ENCODE measurements at regions not wholly inside any gene's neighbourhood (a gene's known extent, or its start where the extent isn't known, plus 50 kb on each side); places are given as distances from the start of the nearest gene placed in this dataset.

GRCh38 chr18:52254367-52254766 lies 85.6 kb upstream of the DCC start:
- no peak for TF ChIP-seq CTCF (IDR thresholded peaks at IDR 0.05)

GRCh38 chr18:52275817-52276216 lies 64.2 kb upstream of the DCC start:
- TF ChIP-seq CTCF (IDR thresholded peaks at IDR 0.05): no peak

- TF ChIP-seq CTCF (IDR thresholded peaks at IDR 0.05): no peak
These were observed 62.2 kb upstream of the DCC start for GRCh38 chr18:52277785-52278184.

- no peak for TF ChIP-seq CTCF (IDR thresholded peaks at IDR 0.05)
These were observed 61.8 kb upstream of the DCC start for GRCh38 chr18:52278191-52278590.

- 0 out of 2 replicates have a peak, but pooled peaks have one; percentile 8 for TF ChIP-seq CTCF (IDR thresholded peaks at IDR 0.05)
These were observed 59.3 kb upstream of the DCC start for GRCh38 chr18:52280702-52281101.

GRCh38 chr18:52283927-52284326 lies 56.1 kb upstream of the DCC start:
- TF ChIP-seq CTCF (IDR thresholded peaks at IDR 0.05): no peak

GRCh38 chr18:52286675-52287074 lies 53.3 kb upstream of the DCC start:
- TF ChIP-seq CTCF (IDR thresholded peaks at IDR 0.05): no peak

- TF ChIP-seq CTCF (IDR thresholded peaks at IDR 0.05): no peak
These were observed 52.8 kb upstream of the DCC start for GRCh38 chr18:52287151-52287550.

All from LNCAP (cell line).